ENCODE measurements at regions not wholly inside any gene's neighbourhood (a gene's known extent, or its start where the extent isn't known, plus 50 kb on each side); places are given as distances from the start of the nearest gene placed in this dataset.
"Not testable (repeated sequence)": the region's sequence is repeated elsewhere in the genome, so short reads cannot be mapped to it uniquely, and the experiment has no call there.

DNA sequence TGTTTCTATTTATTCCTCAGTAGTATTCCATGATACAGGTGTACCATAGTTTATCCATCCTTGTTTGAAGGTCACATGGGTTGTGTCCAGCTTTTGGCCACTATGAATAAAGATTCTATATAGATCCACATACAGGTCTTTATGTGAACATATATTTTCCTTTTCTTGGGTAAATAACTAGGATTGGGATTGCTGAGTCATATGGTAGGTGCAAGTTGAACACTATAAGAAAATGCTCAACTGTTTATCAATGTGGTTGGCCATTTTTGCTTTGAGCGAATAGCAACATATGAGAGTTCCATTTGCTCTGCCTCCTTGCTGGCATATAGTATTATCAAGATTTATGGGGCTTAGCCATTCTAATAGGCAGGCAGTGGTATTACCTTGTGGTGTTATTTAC, 170.2 kb upstream of the KCNJ15 start:
- TF ChIP-seq CTCF (IDR thresholded peaks at IDR 0.05; ENCODE audit: insufficient read depth, low read length): no peak
- H3K4me3 ChIP-seq (ENCODE audit: low read depth, low read length): no peak overlapping the region
- DNase-seq (ENCODE audit: low read depth): no peak

DNA sequence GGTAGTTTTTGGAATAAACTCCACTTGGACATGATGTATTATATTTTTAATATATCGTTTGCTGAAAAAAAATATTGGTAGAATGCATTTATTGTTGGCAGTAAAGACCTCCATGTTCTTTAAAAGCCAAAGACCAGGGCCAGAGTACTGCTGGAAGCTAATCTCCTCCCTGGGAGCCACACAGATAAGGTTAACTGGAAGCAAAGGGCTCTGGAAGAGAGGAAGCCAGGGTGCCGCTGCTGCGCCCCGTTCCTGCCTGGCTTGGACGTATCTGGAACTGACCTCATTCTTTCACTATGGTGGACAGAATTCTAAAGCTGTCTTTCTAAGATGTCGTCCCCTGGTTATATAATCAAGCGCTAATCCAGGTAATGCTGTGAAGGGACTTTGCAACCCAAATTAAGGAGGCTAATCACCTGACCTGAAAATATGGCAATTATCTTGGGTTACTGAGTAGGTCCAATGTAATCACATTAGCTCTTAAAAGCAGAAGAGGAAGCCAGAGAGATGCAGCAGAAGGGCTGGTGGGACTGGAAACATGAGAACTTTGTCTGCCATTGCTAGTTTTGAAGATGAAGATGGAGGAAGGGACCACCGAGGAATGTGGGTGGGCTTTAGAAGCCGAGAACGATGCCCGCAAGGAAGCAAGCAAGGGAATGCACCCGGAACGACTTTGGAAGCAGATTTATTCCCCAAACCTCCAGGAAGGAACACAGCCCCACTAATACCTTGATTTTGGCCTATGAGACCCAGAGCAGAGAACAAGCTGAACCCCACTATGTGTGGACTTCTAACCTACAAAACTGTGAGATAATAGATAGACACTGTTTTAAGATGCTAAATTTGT, 167.7 kb upstream of the KCNJ15 start:
- no peak for TF ChIP-seq CTCF (IDR thresholded peaks at IDR 0.05; ENCODE audit: insufficient read depth, low read length)
- no peak for DNase-seq (ENCODE audit: low read depth)
- no peak overlapping the region for H3K4me3 ChIP-seq (ENCODE audit: low read depth, low read length)

DNA sequence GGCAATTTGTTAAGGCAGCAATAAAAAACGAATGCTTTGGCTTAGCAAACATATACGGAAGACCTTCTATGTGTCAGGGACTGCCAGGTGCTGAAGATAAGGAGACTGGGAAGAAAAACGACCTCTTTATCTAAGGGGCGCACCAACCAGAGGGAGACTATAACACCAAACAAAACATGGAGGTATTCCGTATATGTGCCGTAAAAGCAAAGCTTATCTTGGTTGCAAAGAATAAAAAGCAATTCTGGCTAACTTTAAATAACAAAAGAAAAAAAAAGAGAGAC, 167.1 kb upstream of the KCNJ15 start:
- DNase-seq (ENCODE audit: low read depth): no peak
- TF ChIP-seq CTCF (IDR thresholded peaks at IDR 0.05; ENCODE audit: insufficient read depth, low read length): no peak

DNA sequence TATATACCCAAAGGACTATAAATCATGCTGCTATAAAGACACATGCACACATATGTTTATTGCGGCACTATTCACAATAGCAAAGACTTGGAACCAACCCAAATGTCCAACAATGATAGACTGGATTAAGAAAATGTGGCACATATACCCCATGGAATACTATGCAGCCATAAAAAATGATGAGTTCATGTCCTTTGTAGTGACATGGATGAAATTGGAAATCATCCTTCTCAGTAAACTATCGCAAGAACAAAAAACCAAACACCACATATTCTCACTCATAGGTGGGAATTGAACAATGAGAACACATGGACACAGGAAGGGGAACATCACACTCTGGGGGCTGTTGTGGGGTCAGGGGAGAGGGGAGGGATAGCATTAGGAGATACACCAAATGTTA, 165.7 kb upstream of the KCNJ15 start:
- not testable (repeated sequence) for DNase-seq (ENCODE audit: low read depth); H3K4me3 ChIP-seq (ENCODE audit: low read depth, low read length)

More for the DNA sequence above, 167.1 kb upstream of the KCNJ15 start:
- H3K4me3 ChIP-seq (ENCODE audit: low read depth, low read length): no peak overlapping the region

DNA sequence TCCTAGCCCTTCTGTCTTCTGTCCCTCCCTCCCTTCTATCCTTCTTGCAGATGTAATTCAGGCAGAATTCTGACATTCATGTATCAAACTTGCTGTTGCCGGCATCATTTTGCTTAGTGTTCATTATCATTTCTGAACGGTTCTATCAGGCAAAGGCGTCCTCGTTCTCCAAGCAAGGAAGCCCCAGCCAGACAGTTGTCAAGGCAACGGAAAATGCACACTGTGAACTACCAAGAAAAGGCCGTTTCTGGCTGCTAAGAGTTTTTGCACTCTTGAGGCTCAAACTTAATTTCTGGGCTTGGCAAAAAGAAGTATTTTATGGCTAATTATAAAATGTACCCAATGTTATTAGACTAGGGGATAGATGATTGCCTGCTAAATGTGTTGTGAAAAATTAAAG, 164.7 kb upstream of the KCNJ15 start:
- TF ChIP-seq CTCF (IDR thresholded peaks at IDR 0.05; ENCODE audit: insufficient read depth, low read length): no peak

GRCh38 chr21:38095220-38095619, 161.6 kb upstream of the KCNJ15 start:
- no peak overlapping the region for H3K4me3 ChIP-seq (ENCODE audit: low read depth, low read length)
- DNase-seq (ENCODE audit: low read depth): no peak
- TF ChIP-seq CTCF (IDR thresholded peaks at IDR 0.05; ENCODE audit: insufficient read depth, low read length): no peak

More for the DNA sequence above, 164.7 kb upstream of the KCNJ15 start:
- no peak overlapping the region for H3K4me3 ChIP-seq (ENCODE audit: low read depth, low read length)
- DNase-seq (ENCODE audit: low read depth): no peak

DNA sequence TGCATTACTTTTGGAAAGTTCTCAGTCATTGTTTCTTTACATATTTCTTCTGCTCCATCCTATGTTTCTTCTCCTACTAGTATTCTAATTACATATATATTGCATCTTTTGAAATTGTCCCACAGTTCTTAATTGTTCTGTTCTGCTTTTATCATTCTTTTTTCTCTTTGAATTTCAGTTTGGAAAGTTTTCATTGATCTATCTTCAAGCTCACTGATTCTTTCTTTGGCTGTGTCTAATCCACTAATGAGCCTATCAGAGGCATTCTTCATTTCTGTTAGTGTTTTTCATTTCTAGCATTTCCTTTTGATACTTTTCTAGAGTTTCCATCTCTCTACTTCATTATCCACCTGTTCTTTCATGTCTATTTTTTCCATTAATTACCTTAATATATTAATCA, 159.0 kb upstream of the KCNJ15 start:
- TF ChIP-seq CTCF (IDR thresholded peaks at IDR 0.05; ENCODE audit: insufficient read depth, low read length): no peak
- H3K4me3 ChIP-seq (ENCODE audit: low read depth, low read length): no peak overlapping the region
- no peak for DNase-seq (ENCODE audit: low read depth)
